B cell (primary cell): ENCODE measurements at regions not wholly inside any gene's neighbourhood (a gene's known extent, or its start where the extent isn't known, plus 50 kb on each side); places are given as distances from the start of the nearest gene placed in this dataset.
A peak's percentile ranks its signal among the peaks of the same experiment; 100 is the strongest.

Source experiments
- ATAC-seq: fragments of 200-7000 bp; cut with Tn5 transposase; one replicate; pipeline ENCODE4 v1.10.0; 2021; ENCODE audit warnings: low read depth, mild to moderate bottlenecking, moderate number of reproducible peaks, moderate library complexity
- CTCF ChIA-PET: fragments of 350-600 bp; sonication (Branson Sonifier 250); formaldehyde crosslinking; loops from one replicate; lab custom pipeline; 2021; ENCODE audit warnings: antibody characterized with exemption, inconsistent platforms; lab: Charles Lee
- POLR2A ChIA-PET: fragments of 350-600 bp; sonication (Branson Sonifier 250); formaldehyde crosslinking; loops from one replicate; lab custom pipeline; 2021; ENCODE audit warnings: antibody characterized with exemption; lab: Charles Lee
- DNase-seq: peaks from one replicate; pipeline ENCODE4 v3.0.0; 2013
- H2AFZ ChIP-seq: 2 replicates; pipeline ENCODE4 v1.6.1; 2012; ENCODE audit warnings: mild to moderate bottlenecking, low read depth, low read length; ENCODE audit not compliant: insufficient read depth, poor library complexity, severe bottlenecking
- H3K27ac ChIP-seq, 2 donors: 1 replicate in 1 of 2; 2 replicates in 1 of 2; pipeline ENCODE4 v1.5.1; 2012 to 2013; ENCODE audit warnings: low read length in 2 of 2, mild to moderate bottlenecking in 2 of 2, moderate library complexity in 1 of 2
- H3K27me3 ChIP-seq, 4 experiments: fragments of 200-600 bp in 1 of 4; sonication (generic) in 1 of 4; replicated peaks in 1 of 4; 1 replicate in 2 of 4; 2 replicates in 2 of 4; pipeline versions ENCODE4 v1.6.1 to v1.7.0; 2013 to 2016; ENCODE audit warnings: low read length in 3 of 4, mild to moderate bottlenecking in 2 of 4, mixed read lengths in 1 of 4, moderate library complexity in 1 of 4; ENCODE audit not compliant: insufficient read depth in 4 of 4, control insufficient read depth in 3 of 4; ENCODE audit errors: control extremely low read depth in 1 of 4
- H3K36me3 ChIP-seq, 2 experiments: replicated peaks in 1 of 2; 1 replicate in 1 of 2; 2 replicates in 1 of 2; pipeline versions ENCODE4 v1.6.1 to v1.7.1; 2013; ENCODE audit warnings: low read length in 1 of 2; ENCODE audit not compliant: insufficient read depth in 2 of 2, control insufficient read depth in 1 of 2; ENCODE audit errors: control extremely low read depth in 1 of 2, extremely low read depth in 1 of 2
- H3K4me1 ChIP-seq, 2 donors: fragments of 200-600 bp in 1 of 2; sonication (generic) in 1 of 2; 1 replicate in 1 of 2; 2 replicates in 1 of 2; pipeline versions ENCODE4 v1.5.1 to v1.6.1; 2013 to 2017; ENCODE audit warnings: low read length in 2 of 2; ENCODE audit not compliant: control insufficient read depth in 2 of 2, insufficient read depth in 2 of 2
- H3K4me2 ChIP-seq: replicated peaks from 2 replicates; pipeline ENCODE3; 2012; ENCODE audit warnings: mild to moderate bottlenecking, low read depth, low read length; ENCODE audit not compliant: poor library complexity, severe bottlenecking
- H3K4me3 ChIP-seq, 5 experiments: fragments of 200-600 bp in 1 of 5; sonication (generic) in 1 of 5; 1 replicate in 3 of 5; 2 replicates in 2 of 5; pipeline versions ENCODE4 v1.5.1 to v1.7.0; 2011 to 2016; ENCODE audit warnings: low read length in 4 of 5, mild to moderate bottlenecking in 4 of 5, low read depth in 2 of 5, control low read depth in 1 of 5, moderate library complexity in 1 of 5; ENCODE audit not compliant: insufficient read depth in 1 of 5; ENCODE audit errors: control extremely low read depth in 1 of 5, extremely low read depth in 1 of 5
- H3K79me2 ChIP-seq: fragments of 200-600 bp; sonication (generic); one replicate; pipeline ENCODE4 v1.6.0; 2016; ENCODE audit warnings: low read length; ENCODE audit not compliant: control insufficient read depth, insufficient read depth
- H3K9ac ChIP-seq: fragments of 200-600 bp; sonication (generic); 2 replicates; pipeline ENCODE4 v1.6.1; 2017; ENCODE audit warnings: mild to moderate bottlenecking, low read length, moderate library complexity
- H3K9me3 ChIP-seq, 3 donors: one replicate each; pipeline versions ENCODE4 v1.6.1 to v1.7.1; 2013; ENCODE audit warnings: low read length in 2 of 3; ENCODE audit not compliant: control insufficient read depth in 2 of 3, insufficient read depth in 1 of 3; ENCODE audit errors: control extremely low read depth in 1 of 3
- H4K20me1 ChIP-seq: 2 replicates; pipeline ENCODE4 v1.6.0; 2012; ENCODE audit warnings: mild to moderate bottlenecking, low read length; ENCODE audit not compliant: insufficient read depth, control insufficient read depth, poor library complexity, severe bottlenecking
- H3K27ac Mint-ChIP-seq: one replicate; pipeline ENCODE4 v1.8.0; 2021; ENCODE audit warnings: mixed read lengths
- H3K27me3 Mint-ChIP-seq: one replicate; pipeline ENCODE4 v1.8.0; 2021; ENCODE audit warnings: mixed read lengths
- H3K4me1 Mint-ChIP-seq: one replicate; pipeline ENCODE4 v1.8.0; 2021; ENCODE audit warnings: mixed read lengths
- H3K4me3 Mint-ChIP-seq: one replicate; pipeline ENCODE4 v1.8.0; 2021; ENCODE audit warnings: mixed read lengths
- H3K9me3 Mint-ChIP-seq: one replicate; pipeline ENCODE4 v1.8.0; 2022; ENCODE audit warnings: mixed read lengths; ENCODE audit not compliant: insufficient read depth
- EZH2 ChIP-seq: IDR thresholded peaks from 2 replicates; pipeline ENCODE4 v1.6.1; 2012; ENCODE audit warnings: borderline replicate concordance, low read depth, mild to moderate bottlenecking, moderate library complexity, low read length; ENCODE audit not compliant: insufficient read depth, poor library complexity, severe bottlenecking
- WGBS: methylation state at CpG from one replicate; pipeline ENCODE4 v1.1.5; 2013; ENCODE audit warnings: missing lambda C conversion rate; ENCODE audit not compliant: insufficient coverage; 5-methylcytosine and 5-hydroxymethylcytosine counted together
- intact Hi-C: fragments of 100-400 bp; cut with micrococcal nuclease; formaldehyde crosslinking; loops from one replicate; pipeline ENCODE4 v1.10.0; 2022
- TF ChIP-seq, protein P1 (sequence below): fragments of 200-600 bp; IDR thresholded peaks from one replicate; pipeline ENCODE4 v1.8.0; 2022; ENCODE audit warnings: antibody characterized with exemption, mild to moderate bottlenecking

DNA sequence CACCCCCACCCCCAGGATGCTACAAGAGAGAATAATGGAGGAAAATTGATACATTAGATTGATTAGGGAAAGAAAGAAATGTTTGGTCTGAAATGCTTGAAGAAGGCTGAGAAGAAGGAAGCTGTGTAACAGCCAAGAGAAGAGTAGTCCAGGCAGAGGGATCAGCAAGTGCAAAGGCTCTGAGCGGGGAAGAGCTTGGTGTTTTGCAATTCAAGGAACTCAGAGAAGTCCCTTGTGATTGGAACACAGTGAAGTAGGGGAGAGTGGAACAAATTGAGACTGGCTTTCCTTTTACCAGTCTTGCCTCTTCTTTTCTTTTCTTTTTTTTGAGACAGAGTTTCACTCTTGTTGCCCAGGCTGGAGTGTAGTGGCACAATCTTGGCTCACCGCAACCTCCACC is 76.6 kb upstream of the CHD6 start:
- H3K9ac ChIP-seq = no peak overlapping the region
- no peak for DNase-seq
- H3K4me2 ChIP-seq = no peak overlapping the region
- no peak for ATAC-seq
- H4K20me1 ChIP-seq = no peaks in the 10 kb centered on the region
- Mint-ChIP-seq H3K27me3 (peaks cover 4% of the 10 kb centered on the region), H3K9me3 (no peaks in the 10 kb centered on the region), H3K4me1 (peaks cover 13% of the 10 kb centered on the region), H3K4me3 (peak overlapping the region; percentile 88), H3K27ac (peak overlapping the region; percentile 85)
- peak overlapping the region in 1 of 2 donors; percentile 26 for H3K27ac ChIP-seq
- H3K79me2 ChIP-seq = no peaks in the 10 kb centered on the region
- H3K4me1 ChIP-seq = peaks cover 8 to 17% of the 10 kb centered on the region in 2 donors
- no peaks in the 10 kb centered on the region for H3K36me3 ChIP-seq
- POLR2A ChIA-PET = no interaction called here
- intact Hi-C loops = loop anchor here (5.0 to 10.0 kb wide), 2 partner anchors 557 to 670 kb away; partner anchors contain the start of genes PLCG1 and TOP1
- H3K27me3 ChIP-seq = peaks cover 0 to 4% (median 2%) of the 10 kb centered on the region in 4 experiments
- CTCF ChIA-PET = no interaction called here
- no peak overlapping the region for H3K4me3 ChIP-seq
- H2AFZ ChIP-seq = peak overlapping the region; percentile 98
- TF ChIP-seq EZH2 = no peak
- TF ChIP-seq, protein P1, sequence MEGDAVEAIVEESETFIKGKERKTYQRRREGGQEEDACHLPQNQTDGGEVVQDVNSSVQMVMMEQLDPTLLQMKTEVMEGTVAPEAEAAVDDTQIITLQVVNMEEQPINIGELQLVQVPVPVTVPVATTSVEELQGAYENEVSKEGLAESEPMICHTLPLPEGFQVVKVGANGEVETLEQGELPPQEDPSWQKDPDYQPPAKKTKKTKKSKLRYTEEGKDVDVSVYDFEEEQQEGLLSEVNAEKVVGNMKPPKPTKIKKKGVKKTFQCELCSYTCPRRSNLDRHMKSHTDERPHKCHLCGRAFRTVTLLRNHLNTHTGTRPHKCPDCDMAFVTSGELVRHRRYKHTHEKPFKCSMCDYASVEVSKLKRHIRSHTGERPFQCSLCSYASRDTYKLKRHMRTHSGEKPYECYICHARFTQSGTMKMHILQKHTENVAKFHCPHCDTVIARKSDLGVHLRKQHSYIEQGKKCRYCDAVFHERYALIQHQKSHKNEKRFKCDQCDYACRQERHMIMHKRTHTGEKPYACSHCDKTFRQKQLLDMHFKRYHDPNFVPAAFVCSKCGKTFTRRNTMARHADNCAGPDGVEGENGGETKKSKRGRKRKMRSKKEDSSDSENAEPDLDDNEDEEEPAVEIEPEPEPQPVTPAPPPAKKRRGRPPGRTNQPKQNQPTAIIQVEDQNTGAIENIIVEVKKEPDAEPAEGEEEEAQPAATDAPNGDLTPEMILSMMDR = no peak
- WGBS = 88% methylated on average over 1 of the region's 2 CpGs
- H3K9me3 ChIP-seq = no peaks in the 10 kb centered on the region

DNA sequence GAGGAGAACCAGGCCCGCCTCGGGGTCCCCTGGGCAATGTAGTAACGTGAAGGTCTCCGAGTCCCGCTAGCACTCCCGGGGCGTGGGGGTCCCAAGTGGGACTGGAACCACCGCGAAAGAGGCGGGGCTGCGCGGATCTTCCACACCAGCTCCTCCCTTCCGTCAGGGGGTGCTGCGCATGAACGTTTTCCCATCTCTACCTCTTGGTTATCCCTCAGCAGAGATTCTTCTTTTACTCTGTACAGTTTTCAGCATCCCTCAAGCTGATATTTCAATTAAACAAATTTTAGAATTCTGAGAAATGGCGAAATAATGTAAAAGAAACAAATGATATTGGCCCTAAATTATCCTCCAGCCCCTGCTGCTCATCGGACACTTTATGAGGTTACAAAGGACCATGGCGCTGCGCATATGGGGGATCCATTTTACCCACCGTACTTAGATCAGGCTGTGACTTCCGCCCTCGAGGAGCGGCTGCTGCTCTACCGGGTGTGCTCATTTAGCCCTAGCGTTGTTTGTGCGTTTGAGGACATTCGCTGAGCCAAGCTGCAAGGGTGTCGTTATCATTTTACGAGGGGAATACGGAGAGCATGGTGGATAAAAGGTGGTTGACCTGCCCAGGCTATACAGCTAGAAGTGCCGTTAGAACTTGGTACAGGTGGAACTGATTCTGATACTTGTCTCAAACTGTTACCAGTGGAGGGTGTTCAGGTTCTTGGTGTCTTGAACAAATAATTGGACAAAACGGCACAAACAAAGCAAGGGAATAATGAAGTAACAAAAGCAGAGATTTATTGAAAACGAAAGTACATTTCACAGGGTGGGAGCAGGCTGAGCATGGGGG is 75.2 kb upstream of the CHD6 start:
- TF ChIP-seq EZH2 = no peak
- TF ChIP-seq, protein P1 = peak; percentile 67
- peaks cover 8 to 17% of the 10 kb centered on the region in 2 donors for H3K4me1 ChIP-seq
- ATAC-seq (peak; percentile 79), DNase-seq (peak; percentile 92)
- peak overlapping the region; percentile 83 for H3K4me2 ChIP-seq
- Mint-ChIP-seq H3K4me3 (peak overlapping the region; percentile 88), H3K4me1 (peaks cover 13% of the 10 kb centered on the region), H3K27me3 (peaks cover 7% of the 10 kb centered on the region), H3K9me3 (no peaks in the 10 kb centered on the region), H3K27ac (peak overlapping the region; percentile 93)
- no peaks in the 10 kb centered on the region for H3K79me2 ChIP-seq
- H2AFZ ChIP-seq = peak overlapping the region; percentile 98
- ChIA-PET CTCF (interaction anchor here (0.6 to 2.0 kb wide), 7 partner anchors 15 to 76 kb away, joined by 3 to 8 read pairs (median 4); partner anchors contain the start of gene CHD6), POLR2A (interaction anchor here (1.3 to 2.0 kb wide), 3 partner anchors 29 to 682 kb away, joined by 3 to 25 read pairs (median 4); partner anchors contain the start of gene CHD6)
- 0% methylated on average over 30 of the region's 33 CpGs for WGBS
- no peaks in the 10 kb centered on the region for H3K9me3 ChIP-seq
- intact Hi-C loops = loop anchor here (1.0 to 10.0 kb wide), 4 partner anchors 29 to 669 kb away; partner anchors contain the start of genes PLCG1, TOP1 and ZHX3
- H3K4me3 ChIP-seq = peak overlapping the region; percentile 84 to 96 (median 96)
- no peaks in the 10 kb centered on the region for H3K36me3 ChIP-seq
- H3K27ac ChIP-seq = peak overlapping the region; percentile 81 to 86
- peak overlapping the region; percentile 90 for H3K9ac ChIP-seq
- peaks cover 0 to 4% (median 2%) of the 10 kb centered on the region in 4 experiments for H3K27me3 ChIP-seq
- H4K20me1 ChIP-seq = no peaks in the 10 kb centered on the region
